ENCODE measurements at regions not wholly inside any gene's neighbourhood (a gene's known extent, or its start where the extent isn't known, plus 50 kb on each side); places are given as distances from the start of the nearest gene placed in this dataset.

DNA sequence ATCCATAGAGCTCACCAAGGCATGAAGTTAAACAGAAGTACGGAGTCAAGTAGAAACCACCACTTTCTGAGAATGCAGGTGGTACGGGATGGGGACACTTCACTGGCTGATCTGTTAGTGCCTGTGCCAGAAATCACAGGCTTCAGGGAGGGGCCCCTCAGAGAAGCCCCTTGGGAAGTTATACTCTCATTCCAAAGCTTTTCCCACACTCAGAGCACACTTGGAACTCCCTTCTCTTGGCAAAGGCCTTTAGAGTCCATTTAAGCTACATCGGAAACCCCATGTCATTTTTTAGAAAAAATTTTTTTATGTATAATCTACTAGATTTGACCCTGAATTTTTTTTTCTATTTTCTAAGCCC lies 80.7 kb upstream of the WASF3 start:
- TF ChIP-seq, protein P1, sequence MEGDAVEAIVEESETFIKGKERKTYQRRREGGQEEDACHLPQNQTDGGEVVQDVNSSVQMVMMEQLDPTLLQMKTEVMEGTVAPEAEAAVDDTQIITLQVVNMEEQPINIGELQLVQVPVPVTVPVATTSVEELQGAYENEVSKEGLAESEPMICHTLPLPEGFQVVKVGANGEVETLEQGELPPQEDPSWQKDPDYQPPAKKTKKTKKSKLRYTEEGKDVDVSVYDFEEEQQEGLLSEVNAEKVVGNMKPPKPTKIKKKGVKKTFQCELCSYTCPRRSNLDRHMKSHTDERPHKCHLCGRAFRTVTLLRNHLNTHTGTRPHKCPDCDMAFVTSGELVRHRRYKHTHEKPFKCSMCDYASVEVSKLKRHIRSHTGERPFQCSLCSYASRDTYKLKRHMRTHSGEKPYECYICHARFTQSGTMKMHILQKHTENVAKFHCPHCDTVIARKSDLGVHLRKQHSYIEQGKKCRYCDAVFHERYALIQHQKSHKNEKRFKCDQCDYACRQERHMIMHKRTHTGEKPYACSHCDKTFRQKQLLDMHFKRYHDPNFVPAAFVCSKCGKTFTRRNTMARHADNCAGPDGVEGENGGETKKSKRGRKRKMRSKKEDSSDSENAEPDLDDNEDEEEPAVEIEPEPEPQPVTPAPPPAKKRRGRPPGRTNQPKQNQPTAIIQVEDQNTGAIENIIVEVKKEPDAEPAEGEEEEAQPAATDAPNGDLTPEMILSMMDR (conservative IDR thresholded peaks at IDR 0.05; ENCODE audit: low read length): no peak
- no peak for TF ChIP-seq EZH2phosphoT487 (IDR thresholded peaks at IDR 0.05; ENCODE audit: borderline replicate concordance, low read depth, low read length)

Measured in OCI-LY7 (cell line).